BLaER1 treated with 17β-estradiol and CSF1 and Interleukin-3, amounts not matched to agents 10 nM and 100 nM (cell line): ENCODE measurements at regions not wholly inside any gene's neighbourhood (a gene's known extent, or its start where the extent isn't known, plus 50 kb on each side); places are given as distances from the start of the nearest gene placed in this dataset.

Experiments
- H3K27ac ChIP-seq, 11 experiments: shearing (Covaris generic); formaldehyde crosslinking; 2 replicates each; pipeline ENCODE4 v1.8.1; 2022
- H3K27me3 ChIP-seq, 11 experiments: shearing (Covaris generic); formaldehyde crosslinking; 2 replicates each; pipeline ENCODE4 v1.8.1; 2022
- H3K36me3 ChIP-seq, 11 experiments: shearing (Covaris generic); formaldehyde crosslinking; 2 replicates each; pipeline ENCODE4 v1.8.1; 2022
- H3K4me1 ChIP-seq, 10 experiments: shearing (Covaris generic); formaldehyde crosslinking; 2 replicates each; pipeline ENCODE4 v1.8.1; 2022
- H3K4me2 ChIP-seq, 11 experiments: shearing (Covaris generic); formaldehyde crosslinking; 2 replicates each; pipeline ENCODE4 v1.8.1; 2022
- H3K4me3 ChIP-seq, 10 experiments: shearing (Covaris generic); formaldehyde crosslinking; 2 replicates each; pipeline ENCODE4 v1.8.1; 2022
- H3K9ac ChIP-seq, 11 experiments: shearing (Covaris generic); formaldehyde crosslinking; 2 replicates each; pipeline ENCODE4 v1.8.1; 2022
- H3K9me3 ChIP-seq, 11 experiments: shearing (Covaris generic); formaldehyde crosslinking; replicated peaks in 1 of 11; 2 replicates each; pipeline ENCODE4 v1.8.1; 2022
- H4K20me1 ChIP-seq, 11 experiments: shearing (Covaris generic); formaldehyde crosslinking; 2 replicates each; pipeline ENCODE4 v1.8.1; 2022
- Cebpa-rat ChIP-seq, 11 experiments: shearing (Covaris generic); IDR thresholded peaks; 2 replicates each; pipeline ENCODE4 v1.8.1; 2022

GRCh38 chr2:79275197-79275596 is 115.6 kb upstream of the REG3A start:
- Histone ChIP-seq H3K9me3 (peaks cover 14 to 22% (median 19%) of the 10 kb centered on the region in 11 experiments; a peak in 19 of 22 replicates), H3K27ac (no peak overlapping the region), H3K27me3 (no peaks in the 10 kb centered on the region), H4K20me1 (no peaks in the 10 kb centered on the region), H3K4me1 (no peaks in the 10 kb centered on the region), H3K4me3 (no peak overlapping the region), H3K4me2 (no peak overlapping the region), H3K9ac (no peak overlapping the region), H3K36me3 (no peaks in the 10 kb centered on the region)
- no peak for TF ChIP-seq Cebpa-rat (IDR thresholded peaks at IDR 0.05)

GRCh38 chr2:79272616-79273015 is 113.1 kb upstream of the REG3A start:
- H3K9me3 ChIP-seq: peaks cover 14 to 22% (median 19%) of the 10 kb centered on the region in 11 experiments; a peak in 19 of 22 replicates

GRCh38 chr2:79271456-79271855 is 111.9 kb upstream of the REG3A start:
- no peaks in the 10 kb centered on the region for H3K36me3 ChIP-seq
- H3K9me3 ChIP-seq: peaks cover 14 to 22% (median 19%) of the 10 kb centered on the region in 11 experiments; a peak in 19 of 22 replicates
- no peaks in the 10 kb centered on the region for H3K27me3 ChIP-seq
- H4K20me1 ChIP-seq: no peaks in the 10 kb centered on the region
- H3K4me1 ChIP-seq: no peaks in the 10 kb centered on the region
- H3K4me2 ChIP-seq: no peak overlapping the region
- no peak overlapping the region for H3K27ac ChIP-seq
- H3K9ac ChIP-seq: no peak overlapping the region
- no peak for TF ChIP-seq Cebpa-rat (IDR thresholded peaks at IDR 0.05)
- no peak overlapping the region for H3K4me3 ChIP-seq

More at GRCh38 chr2:79272616-79273015, 113.1 kb upstream of the REG3A start:
- no peak overlapping the region for H3K4me3 ChIP-seq
- H3K27me3 ChIP-seq: no peaks in the 10 kb centered on the region
- no peak overlapping the region for H3K9ac ChIP-seq
- H3K4me2 ChIP-seq: no peak overlapping the region
- H3K4me1 ChIP-seq: no peaks in the 10 kb centered on the region
- no peaks in the 10 kb centered on the region for H3K36me3 ChIP-seq
- H4K20me1 ChIP-seq: no peaks in the 10 kb centered on the region
- H3K27ac ChIP-seq: no peak overlapping the region
- TF ChIP-seq Cebpa-rat (IDR thresholded peaks at IDR 0.05): no peak

GRCh38 chr2:79260848-79261247 is 101.3 kb upstream of the REG3A start:
- no peaks in the 10 kb centered on the region for H3K27me3 ChIP-seq
- no peak for TF ChIP-seq Cebpa-rat (IDR thresholded peaks at IDR 0.05)
- no peak overlapping the region for H3K27ac ChIP-seq
- H3K4me1 ChIP-seq: no peaks in the 10 kb centered on the region; a peak in 2 of 20 replicates
- H3K9me3 ChIP-seq: peaks cover 8 to 16% (median 11%) of the 10 kb centered on the region in 11 experiments; a peak in 17 of 22 replicates
- no peak overlapping the region for H3K4me3 ChIP-seq
- H3K9ac ChIP-seq: no peak overlapping the region
- no peaks in the 10 kb centered on the region for H4K20me1 ChIP-seq
- H3K4me2 ChIP-seq: no peak overlapping the region
- no peaks in the 10 kb centered on the region for H3K36me3 ChIP-seq

- Histone ChIP-seq H3K9ac (no peak overlapping the region), H3K4me3 (no peak overlapping the region), H3K4me1 (no peaks in the 10 kb centered on the region; a peak in 2 of 20 replicates), H3K27ac (no peak overlapping the region), H3K27me3 (no peaks in the 10 kb centered on the region), H3K4me2 (no peak overlapping the region), H3K36me3 (no peaks in the 10 kb centered on the region), H3K9me3 (peaks cover 8 to 16% (median 11%) of the 10 kb centered on the region in 11 experiments; a peak in 17 of 22 replicates), H4K20me1 (no peaks in the 10 kb centered on the region)
- TF ChIP-seq Cebpa-rat (IDR thresholded peaks at IDR 0.05): no peak
Observed at GRCh38 chr2:79259959-79260358, 100.4 kb upstream of the REG3A start.

GRCh38 chr2:79259296-79259695 is 99.7 kb upstream of the REG3A start:
- Histone ChIP-seq H3K27me3 (no peaks in the 10 kb centered on the region), H4K20me1 (no peaks in the 10 kb centered on the region), H3K4me3 (no peak overlapping the region), H3K9ac (no peak overlapping the region), H3K4me1 (no peaks in the 10 kb centered on the region; a peak in 2 of 20 replicates), H3K36me3 (no peaks in the 10 kb centered on the region), H3K27ac (no peak overlapping the region), H3K4me2 (no peak overlapping the region), H3K9me3 (peaks cover 8 to 16% (median 11%) of the 10 kb centered on the region in 11 experiments; a peak in 17 of 22 replicates)
- TF ChIP-seq Cebpa-rat (IDR thresholded peaks at IDR 0.05): no peak

- no peak overlapping the region for H3K27ac ChIP-seq
- no peak for TF ChIP-seq Cebpa-rat (IDR thresholded peaks at IDR 0.05)
Observed at GRCh38 chr2:79253243-79253774, 93.8 kb upstream of the REG3A start.

GRCh38 chr2:79250656-79251055 is 91.1 kb upstream of the REG3A start:
- Histone ChIP-seq H3K4me2 (no peak overlapping the region), H3K27ac (no peak overlapping the region), H3K9ac (no peak overlapping the region), H3K9me3 (no peaks in the 10 kb centered on the region), H3K4me3 (no peak overlapping the region), H3K27me3 (no peaks in the 10 kb centered on the region), H3K4me1 (no peaks in the 10 kb centered on the region), H4K20me1 (no peaks in the 10 kb centered on the region), H3K36me3 (no peaks in the 10 kb centered on the region)
- TF ChIP-seq Cebpa-rat (IDR thresholded peaks at IDR 0.05): no peak

More at GRCh38 chr2:79253243-79253774, 93.8 kb upstream of the REG3A start:
- H3K4me3 ChIP-seq: no peak overlapping the region
- H3K9ac ChIP-seq: no peak overlapping the region
- no peaks in the 10 kb centered on the region for H3K9me3 ChIP-seq
- no peaks in the 10 kb centered on the region for H3K36me3 ChIP-seq
- no peaks in the 10 kb centered on the region for H3K4me1 ChIP-seq
- no peak overlapping the region for H3K4me2 ChIP-seq
- H3K27me3 ChIP-seq: no peaks in the 10 kb centered on the region
- no peaks in the 10 kb centered on the region for H4K20me1 ChIP-seq

GRCh38 chr2:79248776-79249175 is 89.2 kb upstream of the REG3A start:
- Histone ChIP-seq H3K4me1 (no peaks in the 10 kb centered on the region), H3K9me3 (no peaks in the 10 kb centered on the region), H3K4me3 (no peak overlapping the region), H3K36me3 (no peaks in the 10 kb centered on the region), H3K27me3 (no peaks in the 10 kb centered on the region), H3K27ac (no peak overlapping the region), H3K9ac (no peak overlapping the region), H4K20me1 (no peaks in the 10 kb centered on the region), H3K4me2 (no peak overlapping the region)
- no peak for TF ChIP-seq Cebpa-rat (IDR thresholded peaks at IDR 0.05)

GRCh38 chr2:79235135-79235534 is 75.6 kb upstream of the REG3A start:
- Histone ChIP-seq H3K4me2 (no peak overlapping the region), H3K27ac (no peak overlapping the region)
- no peak for TF ChIP-seq Cebpa-rat (IDR thresholded peaks at IDR 0.05)

More at GRCh38 chr2:79235135-79235534, 75.6 kb upstream of the REG3A start:
- H3K36me3 ChIP-seq: no peaks in the 10 kb centered on the region
- H3K4me1 ChIP-seq: no peaks in the 10 kb centered on the region
- no peak overlapping the region for H3K9ac ChIP-seq
- H3K27me3 ChIP-seq: no peaks in the 10 kb centered on the region
- H3K9me3 ChIP-seq: no peaks in the 10 kb centered on the region
- H3K4me3 ChIP-seq: no peak overlapping the region
- H4K20me1 ChIP-seq: no peaks in the 10 kb centered on the region
